Epithelial cell of esophagus (primary cell): ENCODE measurements at regions not wholly inside any gene's neighbourhood (a gene's known extent, or its start where the extent isn't known, plus 50 kb on each side); places are given as distances from the start of the nearest gene placed in this dataset.
A peak's percentile ranks its signal among the peaks of the same experiment; 100 is the strongest.
"Not testable (repeated sequence)": the region's sequence is repeated elsewhere in the genome, so short reads cannot be mapped to it uniquely, and the experiment has no call there.

Experiments
- DNase-seq: peaks from one replicate; pipeline ENCODE4 v3.0.0; 2010; ENCODE audit warnings: low read depth
- H3K4me3 ChIP-seq: 2 replicates; pipeline ENCODE4 v1.5.1; 2011; ENCODE audit warnings: mild to moderate bottlenecking, low read length, control low read depth
- CTCF ChIP-seq: IDR thresholded peaks from 2 replicates; pipeline ENCODE4 v1.5.1; 2011; ENCODE audit warnings: low read depth, mild to moderate bottlenecking, low read length, control low read depth, inconsistent platforms; ENCODE audit not compliant: insufficient read depth; ENCODE audit errors: missing control alignments

DNA sequence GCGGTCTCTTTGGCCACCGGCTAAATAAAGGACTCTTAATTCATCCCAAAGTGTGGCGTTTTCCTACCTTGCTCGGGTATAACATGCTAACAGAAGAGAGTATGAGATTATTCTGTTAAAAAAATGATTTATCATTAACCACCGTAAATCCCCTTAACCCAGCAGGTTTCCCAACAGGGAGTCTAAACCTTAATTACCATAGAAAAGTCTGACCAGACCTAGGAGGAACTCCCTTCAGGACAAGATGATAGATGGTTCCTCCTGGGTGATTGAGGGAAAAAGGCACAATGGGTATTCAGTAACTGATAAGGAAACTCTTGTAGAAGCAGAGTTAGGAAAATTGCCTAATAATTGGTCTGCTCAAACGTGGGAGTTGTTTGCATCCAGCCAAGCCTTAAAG lies 193.7 kb downstream of the ZNF737 start:
- DNase-seq = no peak
- no peak for TF ChIP-seq CTCF
- no peak overlapping the region for H3K4me3 ChIP-seq

GRCh38 chr19:20371304-20371703 lies 194.3 kb downstream of the ZNF737 start:
- not testable (repeated sequence) for H3K4me3 ChIP-seq, DNase-seq

DNA sequence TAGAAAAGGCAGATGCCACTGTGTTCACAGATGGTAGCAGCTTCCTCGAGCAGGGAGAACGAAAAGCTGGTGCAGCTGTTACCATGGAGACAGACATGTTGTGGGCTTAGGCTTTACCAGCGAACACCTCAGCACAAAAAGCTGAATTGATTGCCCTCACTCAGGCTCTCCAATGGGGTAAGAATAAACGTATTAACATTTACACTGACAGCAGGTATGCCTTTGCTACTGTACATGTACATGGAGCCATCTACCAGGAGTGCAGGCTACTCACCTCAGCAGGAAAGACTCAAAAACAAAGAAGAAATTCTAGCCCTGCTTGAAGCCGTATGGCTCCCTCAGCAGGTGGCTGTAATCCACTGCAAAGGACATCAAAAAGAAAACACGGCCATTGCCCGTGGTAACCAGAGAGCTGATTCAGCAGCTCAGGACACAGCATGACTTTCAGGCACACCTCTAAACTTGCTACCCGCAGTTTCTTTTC lies 197.7 kb downstream of the ZNF737 start:
- peak; percentile 19 for DNase-seq
- no peak overlapping the region for H3K4me3 ChIP-seq
- no peak for TF ChIP-seq CTCF

- no peak for DNase-seq
- no peak overlapping the region for H3K4me3 ChIP-seq
- no peak for TF ChIP-seq CTCF
Measured at GRCh38 chr19:20365146-20365545, 198.1 kb downstream of the ZNF486 start.

DNA sequence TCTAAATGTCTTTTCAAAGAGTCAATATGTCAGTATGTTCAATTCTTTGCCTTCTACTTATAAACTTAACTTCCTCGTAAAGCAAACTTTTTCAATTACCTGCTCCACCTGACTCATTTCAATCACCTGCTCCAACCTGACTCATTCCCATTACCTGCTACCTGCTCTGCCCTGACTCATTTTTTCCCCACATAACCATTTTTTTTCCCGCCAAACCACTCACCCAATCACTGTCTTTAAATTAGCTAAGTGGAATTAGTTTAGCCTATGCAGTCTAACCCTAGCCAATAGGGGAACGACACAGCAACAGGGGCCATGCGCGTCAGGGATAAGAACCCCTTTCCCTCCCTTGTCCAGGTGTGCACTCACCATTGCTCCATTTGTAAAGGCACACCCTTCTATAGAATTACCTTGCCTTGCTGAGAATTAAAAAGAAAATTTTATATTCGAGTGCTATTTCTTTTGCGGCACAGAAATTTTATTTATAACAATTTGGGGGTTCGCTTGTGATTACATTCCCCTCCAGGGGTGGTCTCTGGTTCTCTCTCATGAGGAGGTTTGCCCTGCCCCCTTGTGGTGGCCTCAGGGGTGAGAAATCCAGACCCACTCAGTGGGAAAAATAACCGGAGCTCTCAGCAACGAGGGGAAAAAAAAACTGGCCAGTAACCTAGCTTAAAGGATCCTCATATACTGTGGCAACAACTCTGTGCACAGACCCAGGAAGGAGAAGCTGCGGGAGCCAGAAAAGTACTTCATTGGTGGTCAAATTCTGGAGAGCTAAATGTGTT lies 193.1 kb downstream of the ZNF486 start:
- DNase-seq = peak; percentile 24
- no peak for TF ChIP-seq CTCF
- no peak overlapping the region for H3K4me3 ChIP-seq

- not testable (repeated sequence) for H3K4me3 ChIP-seq, DNase-seq
Measured at GRCh38 chr19:20358841-20359465, 191.9 kb downstream of the ZNF486 start.

- no peak for TF ChIP-seq CTCF
- no peak for DNase-seq
- H3K4me3 ChIP-seq = no peak overlapping the region
Measured at GRCh38 chr19:20357921-20358320, 190.9 kb downstream of the ZNF486 start.

GRCh38 chr19:20351244-20351643 lies 184.2 kb downstream of the ZNF486 start:
- TF ChIP-seq CTCF = no peak
- H3K4me3 ChIP-seq = no peak overlapping the region
- DNase-seq = no peak
